Lower leg skin (tissue), 4 donors: ENCODE measurements at regions not wholly inside any gene's neighbourhood (a gene's known extent, or its start where the extent isn't known, plus 50 kb on each side); places are given as distances from the start of the nearest gene placed in this dataset.

Experiments used
- DNase-seq, 2 donors: peaks; one replicate each; pipeline ENCODE4 v3.0.0-alpha.2; 2019; ENCODE audit warnings: low spot score in 2 of 2
- H3K4me3 ChIP-seq: fragments of 200-600 bp; sonication (generic); 2 replicates; pipeline ENCODE4 v1.5.1; 2017; ENCODE audit warnings: mild to moderate bottlenecking, low read depth; ENCODE audit not compliant: poor library complexity, severe bottlenecking
- CTCF ChIP-seq, 3 donors: fragments of 450-650 bp; IDR thresholded peaks; one replicate each; pipeline ENCODE4 v1.5.1; 2016; ENCODE audit warnings: antibody characterized with exemption in 3 of 3, mild to moderate bottlenecking in 3 of 3, moderate library complexity in 2 of 3
- POLR2A ChIP-seq, 2 donors: fragments of 450-650 bp; IDR thresholded peaks; one replicate each; pipeline ENCODE4 v1.6.1; 2016 to 2017; ENCODE audit warnings: antibody characterized with exemption in 2 of 2, mild to moderate bottlenecking in 1 of 2, moderate library complexity in 1 of 2
- WGBS, 2 donors: methylation state at CpG; one replicate each; pipeline ENCODE4 v1.1.5; 2018; 5-methylcytosine and 5-hydroxymethylcytosine counted together
- intact Hi-C: fragments of 100-400 bp; cut with DNase I; formaldehyde crosslinking; loops from one replicate; pipeline ENCODE4 v1.15.0; 2023; ENCODE audit warnings: low total_unique reads

GRCh38 chr18:9015689-9016088 is 86.8 kb upstream of the NDUFV2 start:
- WGBS, 2 donors, result 91 to 92% methylated on average over 3 of the region's 3 CpGs

DNA sequence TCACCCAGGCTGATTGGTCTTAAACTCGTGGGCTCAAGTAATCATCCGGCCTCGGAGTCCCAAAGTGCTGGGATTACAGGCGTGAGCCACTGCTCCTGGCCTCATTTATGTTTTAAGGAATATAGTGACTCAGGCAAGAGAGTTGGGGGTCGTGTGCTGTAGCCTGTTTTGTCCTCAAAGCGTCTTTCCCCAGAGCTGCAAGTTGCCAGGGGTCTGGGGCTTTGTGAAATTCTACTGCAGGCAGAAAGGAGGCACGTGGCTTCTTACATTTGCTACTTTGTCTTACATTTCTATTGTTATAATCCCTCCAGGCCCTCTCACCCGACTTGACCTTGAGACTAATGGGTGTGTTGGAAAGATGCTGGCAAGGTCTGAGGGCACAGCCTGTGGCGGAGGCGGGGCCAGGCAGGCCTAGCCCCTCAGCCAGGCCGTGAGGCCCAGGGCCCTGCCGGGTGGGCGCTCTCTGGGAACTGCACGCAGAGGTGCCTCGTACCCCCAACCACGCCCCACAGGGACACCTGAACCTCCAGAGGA is 85.8 kb upstream of the NDUFV2 start:
- intact Hi-C loops, result no loop called here

More at GRCh38 chr18:9015689-9016088, 86.8 kb upstream of the NDUFV2 start:
- TF ChIP-seq CTCF (IDR thresholded peaks at IDR 0.05) (no peak), POLR2A (IDR thresholded peaks at IDR 0.05) (no peak)
- intact Hi-C loops, result no loop called here
- no peak overlapping the region for H3K4me3 ChIP-seq
- DNase-seq, result no peak

GRCh38 chr18:9017167-9017904 is 85.2 kb upstream of the NDUFV2 start:
- 8 to 9% methylated on average over 34 of the region's 34 CpGs for WGBS, 2 donors
- peak; percentile 64 to 94 for DNase-seq
- TF ChIP-seq CTCF (IDR thresholded peaks at IDR 0.05) (no peak), POLR2A (IDR thresholded peaks at IDR 0.05) (no peak)
- intact Hi-C loops, result no loop called here
- no peak overlapping the region for H3K4me3 ChIP-seq

More for the DNA sequence above, 85.8 kb upstream of the NDUFV2 start:
- WGBS, 2 donors, result 38 to 39% methylated on average over 12 to 15 of the region's 16 CpGs
- DNase-seq, result peak in 1 of 2 donors; percentile 44
- TF ChIP-seq POLR2A (IDR thresholded peaks at IDR 0.05) (no peak), CTCF (IDR thresholded peaks at IDR 0.05) (no peak)
- no peak overlapping the region for H3K4me3 ChIP-seq

- no peak overlapping the region for H3K4me3 ChIP-seq
- TF ChIP-seq CTCF (IDR thresholded peaks at IDR 0.05) (no peak), POLR2A (IDR thresholded peaks at IDR 0.05) (no peak)
- no peak for DNase-seq
- intact Hi-C loops, result no loop called here
- WGBS, 2 donors, result 14 to 34% methylated on average over 6 of the region's 6 CpGs
These were observed 84.6 kb upstream of the NDUFV2 start for GRCh38 chr18:9017905-9018227.

- 97 to 98% methylated on average over 4 of the region's 4 CpGs for WGBS, 2 donors
- intact Hi-C loops, result no loop called here
- DNase-seq, result no peak
- no peak overlapping the region for H3K4me3 ChIP-seq
- TF ChIP-seq POLR2A (IDR thresholded peaks at IDR 0.05) (no peak), CTCF (IDR thresholded peaks at IDR 0.05) (no peak)
These were observed 83.4 kb upstream of the NDUFV2 start for GRCh38 chr18:9019135-9019534.

GRCh38 chr18:9020221-9020620 is 82.3 kb upstream of the NDUFV2 start:
- intact Hi-C loops, result no loop called here
- TF ChIP-seq CTCF (IDR thresholded peaks at IDR 0.05) (no peak), POLR2A (IDR thresholded peaks at IDR 0.05) (no peak)
- no peak for DNase-seq
- H3K4me3 ChIP-seq, result no peak overlapping the region
- WGBS, 2 donors, result 75 to 92% methylated on average over 3 of the region's 3 CpGs
